Transverse colon (tissue), 4 donors: ENCODE measurements at regions not wholly inside any gene's neighbourhood (a gene's known extent, or its start where the extent isn't known, plus 50 kb on each side); places are given as distances from the start of the nearest gene placed in this dataset.
"Not testable (repeated sequence)": the region's sequence is repeated elsewhere in the genome, so short reads cannot be mapped to it uniquely, and the experiment has no call there.

Source experiments
- DNase-seq: peaks from one replicate; pipeline ENCODE4 v3.0.0-alpha.2; 2019
- H3K27ac ChIP-seq, 4 donors: fragments of 200-600 bp; sonication (generic); 2 replicates each; pipeline ENCODE4 v1.5.1; 2016 to 2018; ENCODE audit warnings: inconsistent platforms in 4 of 4
- H3K27me3 ChIP-seq: fragments of 200-600 bp; sonication (generic); 2 replicates; pipeline ENCODE4 v1.5.1; 2017; ENCODE audit warnings: inconsistent platforms
- H3K36me3 ChIP-seq, 4 donors: fragments of 200-600 bp; sonication (generic); 2 replicates each; pipeline ENCODE4 v1.5.1; 2017 to 2019; ENCODE audit warnings: inconsistent platforms in 4 of 4
- H3K4me1 ChIP-seq, 4 donors: fragments of 200-600 bp; sonication (generic); 2 replicates each; pipeline ENCODE4 v1.5.1; 2017 to 2020; ENCODE audit warnings: inconsistent platforms in 4 of 4
- H3K4me3 ChIP-seq, 4 donors: fragments of 200-600 bp; sonication (generic); 1 replicate in 1 of 4; 2 replicates in 3 of 4; pipeline versions ENCODE4 v1.5.1 to v1.6.1; 2017 to 2019; ENCODE audit warnings: inconsistent platforms in 4 of 4
- H3K9me3 ChIP-seq, 2 donors: fragments of 200-600 bp; sonication (generic); 2 replicates each; pipeline ENCODE4 v1.5.1; 2017 to 2019; ENCODE audit warnings: inconsistent platforms in 2 of 2
- CTCF ChIP-seq, 5 experiments: fragments of 200-600 bp in 3 of 5; fragments of 450-650 bp in 2 of 5; sonication (generic) in 3 of 5; IDR thresholded peaks; 1 replicate in 2 of 5; 2 replicates in 3 of 5; pipeline ENCODE4 v1.5.1; 2016 to 2017; ENCODE audit warnings: antibody characterized with exemption in 5 of 5, inconsistent platforms in 3 of 5, mild to moderate bottlenecking in 2 of 5, moderate library complexity in 1 of 5
- EP300 ChIP-seq: sonication (generic); formaldehyde crosslinking; IDR thresholded peaks from one replicate; pipeline ENCODE4 v1.6.1; 2017; ENCODE audit warnings: antibody characterized with exemption, low read depth
- POLR2A ChIP-seq: fragments of 450-650 bp; IDR thresholded peaks from one replicate; pipeline ENCODE4 v1.6.1; 2016; ENCODE audit warnings: antibody characterized with exemption, mild to moderate bottlenecking, moderate library complexity
- POLR2AphosphoS5 ChIP-seq, 3 donors: sonication (generic); formaldehyde crosslinking; IDR thresholded peaks; one replicate each; pipeline ENCODE4 v1.6.1; 2016; ENCODE audit warnings: antibody characterized with exemption in 3 of 3
- WGBS, 2 donors: methylation state at CpG; one replicate each; pipeline ENCODE4 v1.1.5; 2018; ENCODE audit warnings: low coverage in 1 of 2; 5-methylcytosine and 5-hydroxymethylcytosine counted together
- in situ Hi-C, 4 donors: fragments of 200-750 bp; cut with MboI; loops; one replicate each; pipeline versions ENCODE4 v1.15.0 to v1.15.1; 2017; ENCODE audit warnings: low sequenced_read_pairs in 3 of 4, low pct_ligation_motif_present in 1 of 4, low pct_unique_long_range_greater_than_20kb in 1 of 4
- intact Hi-C: fragments of 100-400 bp; cut with DNase I; formaldehyde crosslinking; loops from one replicate; pipeline ENCODE4 v1.15.1; 2023; ENCODE audit warnings: low total_unique reads

- TF ChIP-seq CTCF (IDR thresholded peaks at IDR 0.05) (no peak), POLR2A (no peak), POLR2AphosphoS5 (IDR thresholded peaks at IDR 0.05) (no peak), EP300 (no peak)
- Histone ChIP-seq H3K27me3 (no peaks in the 10 kb centered on the region), H3K27ac (no peak overlapping the region), H3K9me3 (no peaks in the 10 kb centered on the region), H3K4me1 (no peaks in the 10 kb centered on the region), H3K36me3 (no peaks in the 10 kb centered on the region), H3K4me3 (no peak overlapping the region)
- no peak for DNase-seq
- 81 to 94% methylated on average over 2 of the region's 2 CpGs for WGBS, 2 donors
- intact Hi-C loops = loop anchor here (5.0 kb wide), 1 partner anchor 1130 kb away; no protein-coding TSS in a partner anchor
- in situ Hi-C loops = no loop called here
Measured at GRCh38 chr1:188827400-188827799, 1650.3 kb downstream of the BRINP3 start.

- H3K9me3 ChIP-seq, intact Hi-C loops, in situ Hi-C loops, H3K4me1 ChIP-seq, H3K27ac ChIP-seq, H3K27me3 ChIP-seq, H3K4me3 ChIP-seq, H3K36me3 ChIP-seq, DNase-seq: not testable (repeated sequence)
- WGBS, 2 donors = 94% methylated on average over 39 of the region's 40 CpGs; no CpG with 5 or more reads in 1 of the 2 donors
Measured at GRCh38 chr1:188841111-188841696, 1636.5 kb downstream of the BRINP3 start.

GRCh38 chr1:188846468-188846867 is 1631.2 kb downstream of the BRINP3 start:
- WGBS, 2 donors = 83 to 87% methylated on average over 1 to 6 of the region's 6 CpGs
- H3K4me3 ChIP-seq = no peak overlapping the region
- in situ Hi-C loops (no loop called here), intact Hi-C loops (no loop called here)
- TF ChIP-seq POLR2AphosphoS5 (IDR thresholded peaks at IDR 0.05) (no peak), CTCF (IDR thresholded peaks at IDR 0.05) (no peak), POLR2A (no peak), EP300 (no peak)
- H3K4me1 ChIP-seq = no peaks in the 10 kb centered on the region
- no peaks in the 10 kb centered on the region for H3K9me3 ChIP-seq
- H3K27me3 ChIP-seq = no peaks in the 10 kb centered on the region
- no peaks in the 10 kb centered on the region for H3K36me3 ChIP-seq
- no peak for DNase-seq
- H3K27ac ChIP-seq = no peak overlapping the region

GRCh38 chr1:188857526-188858087 is 1620.1 kb downstream of the BRINP3 start:
- in situ Hi-C loops (no loop called here), intact Hi-C loops (loop anchor here (5.0 kb wide), 1 partner anchor 765 kb away; no protein-coding TSS in a partner anchor)

More at GRCh38 chr1:188857526-188858087, 1620.1 kb downstream of the BRINP3 start:
- H3K36me3 ChIP-seq = no peaks in the 10 kb centered on the region
- H3K4me3 ChIP-seq = no peak overlapping the region
- TF ChIP-seq CTCF (IDR thresholded peaks at IDR 0.05) (no peak), POLR2AphosphoS5 (IDR thresholded peaks at IDR 0.05) (no peak), POLR2A (no peak), EP300 (no peak)
- H3K27ac ChIP-seq = no peak overlapping the region
- WGBS, 2 donors = 93% methylated on average over 31 of the region's 31 CpGs; no CpG with 5 or more reads in 1 of the 2 donors
- no peaks in the 10 kb centered on the region for H3K4me1 ChIP-seq
- DNase-seq = no peak
- H3K9me3 ChIP-seq = no peaks in the 10 kb centered on the region
- no peaks in the 10 kb centered on the region for H3K27me3 ChIP-seq
